Body of pancreas (tissue), 4 donors: ENCODE measurements at regions not wholly inside any gene's neighbourhood (a gene's known extent, or its start where the extent isn't known, plus 50 kb on each side); places are given as distances from the start of the nearest gene placed in this dataset.

Experiments used
- POLR2A ChIP-seq, 3 donors: fragments of 450-650 bp; IDR thresholded peaks; one replicate each; pipeline ENCODE4 v1.6.1; 2016; ENCODE audit warnings: antibody characterized with exemption in 3 of 3, mild to moderate bottlenecking in 2 of 3
- TF ChIP-seq, protein P1 (sequence below), 7 experiments: fragments of 450-650 bp in 4 of 7; fragments of 200-600 bp in 3 of 7; sonication (generic) in 3 of 7; IDR thresholded peaks; one replicate each; pipeline ENCODE4 v1.5.1; 2016 to 2019; ENCODE audit warnings: antibody characterized with exemption in 7 of 7

DNA sequence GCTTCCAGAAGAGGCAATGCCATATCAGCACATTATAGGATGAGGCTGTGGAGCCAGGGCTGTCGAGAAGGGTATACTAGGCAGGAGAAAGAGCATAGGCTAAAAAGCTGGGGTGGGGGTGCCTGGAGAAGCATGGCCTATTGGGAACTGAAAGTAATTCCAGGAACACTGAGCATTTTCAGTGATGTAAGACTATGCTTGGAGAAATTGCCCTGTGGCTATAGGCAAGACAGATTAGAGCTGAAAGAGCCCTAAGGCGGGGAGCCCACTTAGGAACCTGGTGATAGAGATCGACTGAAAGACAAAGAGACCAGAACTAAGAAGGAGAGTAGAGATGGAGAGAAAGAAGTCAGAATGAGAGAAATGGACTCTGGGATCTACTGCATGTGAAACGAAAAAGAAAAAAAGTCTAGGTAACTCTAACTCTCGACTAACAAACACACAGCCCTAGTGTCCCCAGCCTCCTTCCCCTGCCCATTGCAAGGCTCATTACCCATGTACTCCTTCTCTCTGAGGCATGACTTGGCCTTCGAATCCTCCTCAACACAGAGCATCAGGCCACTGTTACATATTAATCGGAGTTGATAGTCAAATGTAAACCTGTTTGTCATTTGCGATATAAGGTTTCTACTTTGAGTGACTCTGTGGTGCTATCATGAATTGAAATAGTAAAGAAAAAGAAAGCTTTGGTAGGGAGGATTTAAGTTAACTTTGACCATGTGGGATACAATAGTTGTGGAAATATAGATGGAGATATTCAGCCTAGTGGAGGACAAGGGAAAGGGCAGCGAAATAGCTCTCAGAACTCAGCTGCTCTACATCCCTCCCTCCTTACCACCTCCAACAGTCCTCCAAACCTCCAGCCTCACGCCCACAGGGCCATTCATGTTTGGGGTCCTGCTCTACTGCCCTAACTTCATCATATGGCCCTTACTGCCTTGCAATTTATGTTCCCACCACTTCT is 52.3 kb upstream of the BMAL1 start:
- TF ChIP-seq, protein P1, sequence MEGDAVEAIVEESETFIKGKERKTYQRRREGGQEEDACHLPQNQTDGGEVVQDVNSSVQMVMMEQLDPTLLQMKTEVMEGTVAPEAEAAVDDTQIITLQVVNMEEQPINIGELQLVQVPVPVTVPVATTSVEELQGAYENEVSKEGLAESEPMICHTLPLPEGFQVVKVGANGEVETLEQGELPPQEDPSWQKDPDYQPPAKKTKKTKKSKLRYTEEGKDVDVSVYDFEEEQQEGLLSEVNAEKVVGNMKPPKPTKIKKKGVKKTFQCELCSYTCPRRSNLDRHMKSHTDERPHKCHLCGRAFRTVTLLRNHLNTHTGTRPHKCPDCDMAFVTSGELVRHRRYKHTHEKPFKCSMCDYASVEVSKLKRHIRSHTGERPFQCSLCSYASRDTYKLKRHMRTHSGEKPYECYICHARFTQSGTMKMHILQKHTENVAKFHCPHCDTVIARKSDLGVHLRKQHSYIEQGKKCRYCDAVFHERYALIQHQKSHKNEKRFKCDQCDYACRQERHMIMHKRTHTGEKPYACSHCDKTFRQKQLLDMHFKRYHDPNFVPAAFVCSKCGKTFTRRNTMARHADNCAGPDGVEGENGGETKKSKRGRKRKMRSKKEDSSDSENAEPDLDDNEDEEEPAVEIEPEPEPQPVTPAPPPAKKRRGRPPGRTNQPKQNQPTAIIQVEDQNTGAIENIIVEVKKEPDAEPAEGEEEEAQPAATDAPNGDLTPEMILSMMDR (IDR thresholded peaks at IDR 0.05), result no peak
- no peak for TF ChIP-seq POLR2A (IDR thresholded peaks at IDR 0.05)
